ENCODE measurements at regions not wholly inside any gene's neighbourhood (a gene's known extent, or its start where the extent isn't known, plus 50 kb on each side); places are given as distances from the start of the nearest gene placed in this dataset.

DNA sequence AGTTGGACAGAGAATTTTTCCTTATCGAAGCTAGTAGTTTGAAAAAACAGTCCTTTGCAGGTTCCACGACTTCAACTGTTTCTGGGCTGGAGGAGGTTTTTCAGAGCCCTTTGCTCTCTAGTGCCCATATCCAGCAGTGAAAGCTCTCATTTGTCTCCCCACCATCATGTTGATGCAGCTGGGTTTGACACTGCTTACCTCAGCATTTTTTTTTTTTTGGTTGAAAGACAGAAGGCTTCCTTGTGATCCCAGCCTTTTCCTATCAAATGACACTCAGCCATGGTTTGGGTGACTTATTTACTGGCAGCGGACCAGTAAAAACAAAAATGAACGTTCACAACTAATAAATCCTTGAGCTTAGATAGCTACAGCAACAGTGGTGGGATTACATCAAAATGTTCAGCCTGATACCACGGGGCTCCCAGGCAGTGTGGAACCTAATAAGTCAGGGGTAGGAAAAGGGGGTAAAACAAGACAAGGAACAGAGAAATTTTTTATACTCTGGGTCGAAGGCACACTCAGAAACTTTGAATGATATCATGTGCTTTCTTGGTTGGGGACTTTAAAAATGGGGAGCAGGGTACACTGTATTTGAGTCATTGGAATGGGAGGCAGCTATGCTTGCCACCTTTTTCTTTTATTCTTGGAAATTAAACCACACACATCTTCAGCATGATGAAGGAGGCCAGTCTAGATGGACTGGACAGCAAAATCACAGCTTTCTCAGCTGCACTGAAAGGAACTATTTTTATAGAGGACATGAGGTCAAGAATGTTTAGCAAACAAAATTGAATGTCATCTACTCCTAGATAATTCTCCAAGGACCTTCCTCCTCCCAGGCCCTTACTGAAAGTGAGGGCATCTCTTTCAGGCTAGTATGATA is 308.9 kb upstream of the MPDZ start:
- DNase-seq: no peak

DNA sequence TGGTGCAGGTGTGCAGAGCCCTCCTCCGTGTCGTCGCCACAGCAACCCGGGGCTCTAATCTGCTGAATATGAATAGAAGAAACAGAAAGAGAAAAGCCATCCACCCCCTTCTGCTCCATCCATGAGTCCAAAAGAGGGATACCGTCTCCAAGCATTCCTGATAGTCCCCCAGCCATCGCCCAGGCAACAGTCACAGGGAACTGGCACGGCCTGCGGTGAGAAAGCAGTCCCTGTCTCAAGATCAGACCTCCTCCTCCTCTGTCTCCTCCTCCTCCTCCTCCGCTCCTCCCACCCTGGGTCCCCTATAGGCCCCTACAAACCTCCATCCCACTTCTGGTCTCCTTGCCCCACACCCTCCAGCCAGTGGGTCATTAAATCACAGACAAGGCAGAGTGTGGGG is 308.1 kb upstream of the MPDZ start:
- DNase-seq: no peak

DNA sequence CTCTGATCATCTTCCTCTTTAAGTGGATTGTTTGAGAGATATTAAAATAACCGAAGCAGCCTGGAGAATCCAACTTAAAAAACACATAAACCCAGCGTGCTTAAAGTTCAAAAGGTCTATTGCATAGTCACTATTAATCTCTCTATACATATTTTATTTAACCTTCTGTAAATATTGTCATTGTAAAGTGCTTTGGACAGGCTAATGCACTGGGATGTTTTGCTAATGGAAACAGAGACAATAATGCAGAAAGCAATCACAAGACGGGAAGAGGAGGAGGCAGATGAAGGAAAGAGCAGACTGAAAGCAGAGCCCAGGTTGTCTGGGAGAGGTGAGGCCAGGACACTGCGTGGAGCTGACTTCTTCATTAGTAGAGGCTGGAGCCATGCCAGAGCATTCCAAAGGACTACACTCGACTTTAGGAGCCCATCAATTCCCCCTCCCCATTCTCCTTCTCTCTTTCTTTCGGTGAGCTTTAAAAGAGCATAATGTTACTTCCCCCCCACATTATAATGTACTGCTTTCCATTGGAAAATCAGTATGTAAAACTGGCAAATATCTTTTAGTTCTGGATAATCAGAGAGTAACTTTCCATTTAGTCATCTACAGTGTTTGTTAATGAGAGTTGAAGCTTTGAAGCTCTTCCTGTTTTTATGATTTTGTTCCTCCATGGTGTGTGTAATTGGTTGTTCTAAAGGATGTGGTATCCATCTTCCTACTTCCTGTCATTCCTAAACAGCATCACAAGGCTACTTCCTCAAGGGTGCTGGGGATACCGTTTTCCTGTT is 307.3 kb upstream of the MPDZ start:
- no peak for DNase-seq

DNA sequence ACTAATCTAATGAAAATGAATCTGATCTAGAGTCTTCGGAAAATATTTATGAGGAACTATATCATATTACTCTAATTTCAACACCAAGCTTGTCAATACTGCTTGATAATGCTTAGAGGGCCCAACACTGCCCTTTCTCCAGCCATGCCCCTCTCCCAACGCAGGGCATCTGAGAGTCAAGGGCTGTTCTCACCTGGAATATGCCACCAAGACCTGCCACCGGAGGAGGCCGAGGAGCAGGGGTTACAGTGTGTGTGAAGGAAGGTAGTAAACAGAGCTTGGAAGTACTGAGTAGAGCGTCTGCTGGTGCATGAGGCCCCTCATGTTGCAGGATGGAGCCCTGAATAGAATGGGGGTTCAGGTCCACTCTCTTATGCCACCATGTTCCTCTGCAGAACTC is 301.3 kb upstream of the MPDZ start:
- no peak for DNase-seq

DNA sequence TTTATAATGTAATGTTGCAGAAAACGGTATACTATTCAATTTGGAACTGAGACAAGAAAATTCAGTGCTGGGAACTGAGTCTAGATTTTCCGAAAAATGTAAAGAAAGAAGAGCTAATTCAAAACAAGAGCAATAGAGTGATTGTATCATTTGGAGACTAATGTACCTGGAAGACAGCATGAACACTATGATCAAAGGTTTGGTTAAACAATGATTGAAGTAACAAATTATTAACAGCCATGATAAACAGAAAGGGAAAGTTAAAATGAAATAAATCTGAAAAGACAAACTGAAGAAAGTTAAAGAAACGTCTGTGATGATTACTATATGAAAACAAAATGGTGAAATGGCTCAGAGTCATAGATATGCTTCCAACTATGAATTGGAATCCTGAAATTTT is 300.6 kb upstream of the MPDZ start:
- no peak for DNase-seq

DNA sequence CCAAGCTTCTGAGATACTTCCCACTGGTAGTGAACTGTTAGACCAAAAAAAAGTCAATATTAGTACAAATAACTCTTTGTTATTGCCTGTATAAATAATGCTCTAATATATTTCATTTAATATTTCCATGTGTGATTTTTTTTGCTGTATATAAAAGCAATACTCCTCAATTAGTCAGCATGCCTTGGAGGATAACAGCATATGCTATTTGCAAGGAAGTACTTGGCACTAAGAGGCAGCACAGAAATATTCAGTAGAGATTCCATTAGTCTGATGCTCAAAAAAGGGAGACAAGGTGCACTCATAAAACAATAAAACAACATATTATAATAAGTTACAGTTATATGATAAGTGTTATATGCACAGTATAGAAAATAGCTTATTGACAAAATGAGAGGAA is 296.6 kb upstream of the MPDZ start:
- no peak for DNase-seq

DNA sequence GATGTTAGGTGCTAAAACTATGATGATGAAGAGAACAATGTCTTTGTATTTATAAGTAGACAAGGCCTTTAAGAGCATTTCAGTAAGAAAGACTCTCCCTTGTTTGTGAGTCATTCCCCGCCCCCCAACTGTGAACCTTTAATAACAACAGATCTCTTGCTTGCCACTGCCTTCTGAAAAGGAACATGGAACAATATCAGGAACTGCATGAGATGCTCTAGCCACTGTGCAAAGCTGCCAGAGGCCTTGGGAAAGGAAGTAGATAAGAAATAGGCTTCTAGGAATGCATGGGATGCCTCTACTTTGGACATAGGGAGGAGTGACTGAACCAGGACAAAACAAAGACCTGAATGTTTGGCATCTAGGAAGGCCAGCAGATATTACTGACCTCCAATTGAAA is 296.1 kb upstream of the MPDZ start:
- no peak for DNase-seq

DNA sequence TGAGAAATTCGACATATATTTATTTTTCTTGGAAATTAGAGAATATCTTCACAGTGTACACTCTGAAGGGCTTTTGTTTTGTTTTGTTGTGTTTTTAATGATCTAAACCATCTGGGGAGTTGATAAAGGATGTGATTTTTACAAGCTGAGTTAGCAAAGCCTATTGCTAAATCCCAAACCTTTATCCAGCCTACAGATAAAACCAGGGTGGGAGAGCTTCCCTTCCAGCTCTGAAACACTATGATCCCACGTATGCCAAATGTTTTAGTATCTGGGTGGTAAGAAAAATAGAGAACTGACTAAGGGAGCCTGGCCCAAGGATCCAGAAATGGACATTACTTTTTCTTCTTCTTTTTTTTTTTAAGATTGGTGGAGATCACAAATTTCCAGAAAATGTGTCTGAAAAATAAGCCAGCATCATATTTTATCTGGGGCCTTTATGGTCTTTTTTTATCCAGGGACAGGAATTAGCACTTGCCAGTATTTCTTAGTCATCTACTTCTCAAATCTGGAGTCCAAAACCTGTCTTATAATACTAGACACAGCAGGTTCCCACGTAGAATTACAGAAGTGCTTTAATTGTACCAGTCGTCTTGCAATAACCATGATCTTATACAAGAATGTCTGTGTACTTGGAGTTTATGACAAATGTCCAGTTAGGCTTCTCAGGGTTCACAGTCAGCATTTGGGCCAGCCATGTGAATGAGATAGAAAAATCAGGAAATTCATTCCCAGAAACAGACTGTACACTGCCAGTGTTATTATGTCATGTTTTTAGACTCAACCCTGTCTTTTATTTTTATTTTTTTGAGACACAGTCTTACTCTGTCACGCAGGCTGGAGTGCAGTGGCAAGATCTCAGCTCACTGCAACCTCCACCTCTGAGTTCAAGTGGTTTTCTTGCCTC is 290.8 kb upstream of the MPDZ start:
- DNase-seq: no peak

DNA sequence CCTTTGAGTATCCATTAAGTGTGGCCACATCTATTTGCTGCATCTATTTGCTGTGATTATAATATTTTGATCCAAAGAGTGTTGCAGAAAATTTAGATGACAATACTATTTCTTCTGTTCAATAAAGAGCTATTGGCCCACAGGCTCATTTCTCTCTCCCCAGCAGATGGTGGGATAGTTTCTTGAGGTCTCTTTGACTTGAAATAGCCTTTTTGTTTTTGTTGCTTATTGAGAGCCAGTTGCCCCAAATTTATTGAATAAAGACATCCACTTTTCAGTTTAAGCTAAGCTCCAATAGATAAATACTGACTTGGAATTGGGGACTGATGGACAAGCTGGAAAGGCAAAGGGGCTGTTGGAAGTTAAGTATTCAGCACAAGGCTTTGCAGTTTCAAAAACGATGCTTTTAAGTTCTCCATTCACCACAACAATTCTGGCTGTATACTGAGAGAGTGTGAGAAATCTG is 290.1 kb upstream of the MPDZ start:
- no peak for DNase-seq

DNA sequence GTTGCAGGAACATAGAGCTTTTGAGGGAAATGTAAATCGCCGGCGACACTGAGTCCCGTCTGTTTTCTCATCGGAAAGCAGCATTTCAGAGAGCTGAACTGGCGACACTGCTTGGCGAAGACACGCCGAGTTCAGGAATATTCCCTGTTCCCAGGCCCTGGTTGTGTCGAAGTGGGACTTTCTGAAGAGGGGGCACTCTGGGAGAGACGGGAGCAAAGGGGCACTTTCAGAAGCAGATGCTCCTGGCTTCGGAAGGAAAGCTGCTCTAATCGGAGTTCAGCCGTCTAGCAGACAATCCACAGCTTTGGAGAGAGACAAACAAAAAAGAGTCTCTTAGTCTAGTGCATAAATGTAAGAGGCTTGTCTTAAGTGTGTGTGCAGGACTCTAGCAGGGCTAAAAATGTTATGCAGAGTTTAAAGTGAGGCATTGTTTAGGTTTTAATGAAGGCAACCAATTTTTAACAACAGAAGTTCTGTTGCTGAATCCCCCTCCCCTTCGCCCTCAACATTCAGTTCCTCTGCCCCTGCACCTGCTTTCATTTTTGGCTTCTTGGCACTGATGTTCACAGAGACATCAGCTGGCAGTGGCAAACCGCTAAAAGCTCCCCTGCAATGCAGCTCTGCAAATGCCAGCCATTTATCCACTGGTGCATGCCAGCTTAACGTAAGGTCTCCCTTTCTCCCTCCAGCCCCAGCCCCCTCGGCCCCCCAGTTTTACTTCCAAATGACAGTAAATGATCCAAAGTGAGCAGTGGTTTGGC is 289.5 kb upstream of the MPDZ start:
- no peak for DNase-seq

DNA sequence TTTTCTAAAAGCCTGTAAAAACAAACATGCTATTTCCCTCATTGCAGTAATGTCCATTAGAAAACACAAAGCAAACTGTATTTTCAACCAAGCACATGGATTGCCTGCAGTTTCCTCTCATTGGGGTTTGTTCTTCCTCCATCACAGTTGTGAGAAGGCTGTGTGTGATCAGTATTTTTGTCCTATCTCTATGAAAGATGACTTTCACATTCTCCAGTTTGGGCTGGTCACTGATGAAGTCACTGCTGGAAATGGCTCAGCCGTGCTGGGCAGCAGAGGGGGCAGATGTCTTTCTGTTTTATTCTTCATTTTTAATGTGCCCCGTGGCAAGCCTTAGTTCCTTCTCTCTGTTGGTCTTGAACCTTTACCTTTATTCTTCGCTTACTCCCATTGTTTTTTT is 288.9 kb upstream of the MPDZ start:
- no peak for DNase-seq

DNA sequence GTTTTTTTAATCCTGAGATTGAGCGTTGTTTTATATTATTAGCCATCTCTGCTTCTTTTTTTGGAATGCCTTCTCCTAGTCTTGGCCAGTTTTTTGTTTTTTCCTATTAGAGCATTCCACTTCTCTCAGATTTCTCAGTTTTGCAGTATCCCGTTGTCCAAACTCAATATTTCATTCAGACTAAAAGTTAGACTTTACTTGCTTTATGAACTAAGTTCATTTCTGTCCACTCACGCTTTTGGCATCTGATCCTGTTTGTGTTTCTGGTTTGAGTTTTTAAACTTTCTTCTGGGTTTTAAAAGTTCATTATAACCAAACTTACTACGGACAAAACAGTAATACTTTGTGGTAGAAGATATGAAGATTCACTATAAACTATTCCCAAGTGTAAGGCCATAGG is 288.3 kb upstream of the MPDZ start:
- no peak for DNase-seq

DNA sequence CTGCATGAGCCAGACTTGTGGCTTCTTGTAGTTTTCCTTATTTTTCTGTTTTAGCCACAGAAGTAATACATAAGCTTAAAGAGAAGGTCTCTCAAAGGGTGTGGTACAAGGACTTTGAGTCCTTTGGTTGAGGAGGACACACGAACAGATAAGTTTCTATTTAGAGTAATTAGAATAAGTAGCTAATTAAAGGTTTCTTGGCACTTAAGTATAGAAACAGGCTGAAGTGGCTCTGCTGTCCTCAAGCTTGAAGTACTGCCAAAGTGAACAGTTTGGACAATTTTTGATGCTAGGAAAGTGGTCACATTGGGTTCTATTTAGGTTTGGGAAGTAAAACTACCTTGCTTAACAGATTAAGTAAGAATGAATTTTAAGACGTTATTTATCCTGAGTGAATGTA is 278.3 kb upstream of the MPDZ start:
- DNase-seq: no peak

DNA sequence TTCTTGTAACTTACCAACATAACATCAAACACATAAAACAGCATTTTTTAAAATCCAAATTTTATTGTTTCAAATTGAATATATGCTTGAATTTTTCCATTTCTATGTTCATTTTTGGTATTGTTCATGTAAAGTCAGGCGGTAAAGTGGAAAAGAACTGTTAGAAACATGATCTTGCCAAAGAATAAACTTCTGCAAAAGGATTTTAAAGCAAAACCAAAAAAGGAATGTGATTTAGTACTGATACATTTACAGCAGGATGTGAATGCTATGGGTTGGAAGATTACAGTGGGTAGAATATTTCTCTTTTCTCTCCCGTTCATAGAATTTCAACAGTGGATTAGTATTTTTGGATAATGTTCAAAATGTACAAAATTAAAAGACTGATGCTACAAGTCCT is 277.2 kb upstream of the MPDZ start:
- no peak for DNase-seq

DNA sequence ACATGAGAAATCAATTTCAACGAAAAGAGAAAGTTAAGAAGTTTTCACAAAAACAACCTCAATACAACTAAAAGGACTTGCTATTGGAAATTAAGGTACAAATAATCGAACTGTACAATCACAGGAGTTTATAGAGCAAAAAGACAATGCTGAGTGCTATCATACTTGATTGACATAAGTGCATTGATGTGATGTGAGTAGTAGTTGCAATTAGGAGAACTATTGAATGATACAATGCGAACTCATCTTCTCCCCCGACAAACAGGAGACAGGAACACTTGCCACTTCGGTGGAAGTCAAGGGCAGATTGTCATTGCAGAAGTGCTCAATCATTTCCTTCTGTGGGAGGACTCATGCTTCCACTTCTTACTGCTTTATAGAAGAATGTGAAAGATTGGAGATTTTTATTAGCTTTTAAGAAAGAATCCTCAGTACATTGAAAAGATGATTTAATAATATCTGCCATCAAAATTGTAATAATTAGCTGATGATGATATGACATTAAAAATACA is 276.6 kb upstream of the MPDZ start:
- no peak for DNase-seq

DNA sequence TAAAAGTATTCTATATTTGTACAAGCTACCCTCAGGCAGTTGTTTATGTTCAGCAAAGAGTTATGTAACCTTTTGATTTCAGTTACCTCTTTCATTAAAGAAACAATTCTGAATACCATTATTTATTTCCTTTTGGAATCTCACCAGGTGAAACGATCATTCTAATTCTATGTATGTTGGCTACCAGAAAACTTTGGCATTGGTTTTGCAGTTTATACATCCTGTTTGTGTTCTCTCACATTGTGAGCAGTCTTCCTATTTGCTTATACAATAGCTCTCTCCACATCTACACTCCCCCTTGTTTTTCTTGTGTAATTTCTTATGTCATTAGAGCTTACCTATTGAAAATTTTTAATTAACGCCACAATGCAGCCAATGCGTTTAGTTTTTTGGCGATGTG is 276.0 kb upstream of the MPDZ start:
- DNase-seq: no peak

DNA sequence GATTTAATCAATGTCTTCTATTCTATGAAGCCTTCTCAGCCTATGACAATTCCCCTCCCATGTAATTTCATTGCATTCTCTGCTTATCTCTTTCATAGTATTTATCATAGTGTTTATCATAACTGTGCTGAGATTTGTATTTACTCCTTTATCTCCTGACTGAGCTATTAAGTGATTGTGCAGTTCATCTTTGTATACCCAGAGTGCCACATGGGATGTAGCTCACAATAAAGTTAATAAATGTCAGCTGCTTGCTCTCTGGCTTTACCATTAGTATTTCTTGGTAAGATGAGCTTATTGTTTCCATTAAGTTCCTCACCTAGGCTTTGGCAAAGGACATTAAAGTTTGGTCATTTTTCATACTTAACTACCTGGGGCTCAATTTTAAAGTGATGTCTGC is 275.1 kb upstream of the MPDZ start:
- DNase-seq: no peak

DNA sequence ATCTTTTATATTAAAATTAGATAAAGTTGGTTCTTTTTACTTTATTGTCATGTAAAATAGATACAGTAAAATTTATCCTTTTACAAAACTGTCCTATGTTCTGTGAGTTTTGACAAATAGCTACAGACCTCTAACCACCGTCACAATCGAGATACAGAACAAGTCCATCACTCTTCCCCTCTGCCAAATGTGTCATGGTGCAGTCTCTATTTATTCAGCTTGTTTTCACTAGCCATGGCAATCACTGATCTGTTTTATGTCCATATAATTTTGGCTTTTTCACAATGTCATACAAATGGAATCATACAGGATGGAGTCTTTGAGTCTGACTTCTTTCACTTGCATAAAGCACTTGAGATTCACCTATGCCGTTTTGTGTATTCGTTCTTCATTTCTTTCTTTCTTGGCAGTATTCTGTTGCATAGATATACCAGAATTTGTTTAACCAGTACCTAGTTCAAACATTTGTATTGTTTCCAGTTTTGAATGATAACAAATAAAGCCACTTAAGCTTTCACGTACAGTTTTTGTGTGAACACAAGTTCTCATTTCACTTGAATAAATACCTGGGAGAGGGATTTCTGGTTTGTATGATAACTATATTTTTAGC is 273.2 kb upstream of the MPDZ start:
- DNase-seq: no peak

DNA sequence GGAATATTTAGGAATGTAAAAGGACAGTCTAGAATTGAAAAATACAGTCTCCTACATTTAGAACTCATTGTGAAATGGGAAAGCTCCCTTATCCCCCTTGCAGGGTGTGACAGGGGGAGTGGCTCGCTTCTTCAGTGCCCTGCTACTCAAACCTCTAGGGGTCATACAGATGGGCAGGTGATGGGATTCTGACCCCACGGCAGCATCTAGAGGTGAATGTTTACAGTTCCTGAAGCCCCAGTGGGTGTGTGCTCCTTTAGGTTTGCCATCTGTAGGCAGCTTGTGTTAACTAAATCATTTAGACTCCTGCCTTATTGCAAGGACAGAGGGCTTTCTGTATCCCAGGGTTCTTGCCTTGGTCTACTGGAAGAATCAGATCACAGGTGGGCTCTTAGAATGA is 271.0 kb upstream of the MPDZ start:
- DNase-seq: no peak

DNA sequence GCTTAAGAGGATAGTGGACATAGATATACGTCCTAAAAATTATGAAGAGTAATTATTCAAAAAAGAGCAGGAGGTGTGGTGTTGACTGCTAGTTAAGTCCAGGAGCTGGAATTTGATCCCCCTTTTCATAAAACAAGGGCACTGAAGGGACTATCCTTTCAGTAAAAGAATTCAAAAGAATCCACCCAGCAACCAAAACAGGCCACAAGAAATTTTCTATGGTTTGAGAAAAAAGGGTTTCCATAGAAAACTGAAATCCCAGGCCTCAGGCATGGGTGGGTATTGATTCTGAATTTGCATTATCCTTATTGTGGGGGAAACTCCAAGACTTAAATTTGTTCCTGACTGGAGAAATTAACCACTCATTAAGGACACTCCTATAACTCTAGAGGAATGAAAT is 269.0 kb upstream of the MPDZ start:
- DNase-seq: no peak

DNA sequence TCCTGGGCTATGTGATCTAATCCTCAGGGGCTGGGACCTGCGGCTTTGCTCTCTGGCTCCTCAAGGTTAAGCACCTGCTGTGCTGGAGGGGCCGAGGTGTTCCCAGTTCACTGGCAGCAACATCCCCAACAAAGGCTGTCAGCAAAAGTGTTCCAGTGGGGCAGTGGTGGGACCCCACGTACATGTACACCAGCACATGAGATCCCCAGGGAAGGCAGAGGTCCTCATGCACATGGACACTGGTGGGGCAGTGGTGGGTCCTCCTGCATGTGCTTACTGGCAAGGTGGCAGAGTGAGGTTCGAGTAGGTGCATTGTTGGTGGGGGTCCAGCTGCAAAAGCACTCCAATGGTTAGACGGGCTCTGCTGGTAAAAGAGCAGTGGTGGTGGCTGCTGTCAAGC is 255.6 kb upstream of the MPDZ start:
- no peak for DNase-seq

DNA sequence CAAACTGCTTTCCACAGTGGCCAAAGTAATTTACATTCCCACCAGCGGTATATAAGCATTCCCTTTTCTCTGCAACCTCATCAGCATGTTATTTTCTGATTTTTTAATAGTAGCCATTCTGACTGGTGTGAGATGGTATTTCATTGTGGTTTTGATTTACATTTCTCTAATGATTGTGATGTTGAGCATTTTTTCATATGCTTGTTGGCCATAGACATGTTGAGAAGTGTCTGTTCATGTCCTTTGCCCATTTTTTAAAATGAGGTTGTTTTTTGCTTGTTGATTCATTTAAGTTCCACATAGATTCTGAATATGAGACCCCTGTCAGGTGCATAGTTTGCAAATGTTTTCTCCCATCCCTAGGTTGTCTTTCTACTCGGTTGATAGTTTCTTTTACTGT is 254.5 kb upstream of the MPDZ start:
- no peak for DNase-seq

All from T-helper 2 cell (primary cell).